Body of pancreas (tissue), 4 donors: ENCODE measurements at regions not wholly inside any gene's neighbourhood (a gene's known extent, or its start where the extent isn't known, plus 50 kb on each side); places are given as distances from the start of the nearest gene placed in this dataset.

Experiments used
- POLR2A ChIP-seq, 3 donors: fragments of 450-650 bp; IDR thresholded peaks; one replicate each; pipeline ENCODE4 v1.6.1; 2016; ENCODE audit warnings: antibody characterized with exemption in 3 of 3, mild to moderate bottlenecking in 2 of 3
- TF ChIP-seq, protein P1 (sequence below), 7 experiments: fragments of 450-650 bp in 4 of 7; fragments of 200-600 bp in 3 of 7; sonication (generic) in 3 of 7; IDR thresholded peaks; one replicate each; pipeline ENCODE4 v1.5.1; 2016 to 2019; ENCODE audit warnings: antibody characterized with exemption in 7 of 7

GRCh38 chrY:16715278-16715677, 1164.7 kb downstream of the CDY2B start:
- TF ChIP-seq, protein P1, sequence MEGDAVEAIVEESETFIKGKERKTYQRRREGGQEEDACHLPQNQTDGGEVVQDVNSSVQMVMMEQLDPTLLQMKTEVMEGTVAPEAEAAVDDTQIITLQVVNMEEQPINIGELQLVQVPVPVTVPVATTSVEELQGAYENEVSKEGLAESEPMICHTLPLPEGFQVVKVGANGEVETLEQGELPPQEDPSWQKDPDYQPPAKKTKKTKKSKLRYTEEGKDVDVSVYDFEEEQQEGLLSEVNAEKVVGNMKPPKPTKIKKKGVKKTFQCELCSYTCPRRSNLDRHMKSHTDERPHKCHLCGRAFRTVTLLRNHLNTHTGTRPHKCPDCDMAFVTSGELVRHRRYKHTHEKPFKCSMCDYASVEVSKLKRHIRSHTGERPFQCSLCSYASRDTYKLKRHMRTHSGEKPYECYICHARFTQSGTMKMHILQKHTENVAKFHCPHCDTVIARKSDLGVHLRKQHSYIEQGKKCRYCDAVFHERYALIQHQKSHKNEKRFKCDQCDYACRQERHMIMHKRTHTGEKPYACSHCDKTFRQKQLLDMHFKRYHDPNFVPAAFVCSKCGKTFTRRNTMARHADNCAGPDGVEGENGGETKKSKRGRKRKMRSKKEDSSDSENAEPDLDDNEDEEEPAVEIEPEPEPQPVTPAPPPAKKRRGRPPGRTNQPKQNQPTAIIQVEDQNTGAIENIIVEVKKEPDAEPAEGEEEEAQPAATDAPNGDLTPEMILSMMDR (IDR thresholded peaks at IDR 0.05), result no peak
- no peak for TF ChIP-seq POLR2A (IDR thresholded peaks at IDR 0.05)
